ENCODE measurements at regions not wholly inside any gene's neighbourhood (a gene's known extent, or its start where the extent isn't known, plus 50 kb on each side); places are given as distances from the start of the nearest gene placed in this dataset.

- no peak for ATAC-seq (ENCODE audit: low read depth)
- Mint-ChIP-seq H3K4me3 (no peak overlapping the region), H3K4me1 (no peaks in the 10 kb centered on the region), H3K27ac (no peak overlapping the region), H3K27me3 (peaks cover 12% of the 10 kb centered on the region), H3K36me3 (ENCODE audit: low read depth) (no peaks in the 10 kb centered on the region), H3K9me3 (no peaks in the 10 kb centered on the region)
- DNase-seq = no peak
- ChIA-PET POLR2A (no interaction called here), CTCF (no interaction called here)
- TF ChIP-seq CTCF (IDR thresholded peaks at IDR 0.05) = no peak
- intact Hi-C loops (cut with micrococcal nuclease) = no loop called here
These were observed 186.7 kb upstream of the SIX2 start for GRCh38 chr2:45195916-45196315.

- POLR2A ChIA-PET = no interaction called here
- H3K4me3 Mint-ChIP-seq = no peak overlapping the region
- CTCF ChIA-PET = no interaction called here
- no peaks in the 10 kb centered on the region for H3K36me3 Mint-ChIP-seq (ENCODE audit: low read depth)
- intact Hi-C loops (cut with micrococcal nuclease) = no loop called here
- ATAC-seq (ENCODE audit: low read depth) (no peak), DNase-seq (no peak)
- peaks cover 12% of the 10 kb centered on the region for H3K27me3 Mint-ChIP-seq
- no peaks in the 10 kb centered on the region for H3K4me1 Mint-ChIP-seq
- H3K27ac Mint-ChIP-seq = no peak overlapping the region
- no peak for TF ChIP-seq CTCF (IDR thresholded peaks at IDR 0.05)
- no peaks in the 10 kb centered on the region for H3K9me3 Mint-ChIP-seq
These were observed 185.3 kb upstream of the SIX2 start for GRCh38 chr2:45194596-45194995.

- ChIA-PET POLR2A (no interaction called here), CTCF (no interaction called here)
- no peaks in the 10 kb centered on the region for H3K9me3 Mint-ChIP-seq
- ATAC-seq (ENCODE audit: low read depth) (no peak), DNase-seq (no peak)
- H3K27ac Mint-ChIP-seq = no peak overlapping the region
- no peaks in the 10 kb centered on the region for H3K36me3 Mint-ChIP-seq (ENCODE audit: low read depth)
- no peaks in the 10 kb centered on the region for H3K4me1 Mint-ChIP-seq
- intact Hi-C loops (cut with micrococcal nuclease) = no loop called here
- TF ChIP-seq CTCF (IDR thresholded peaks at IDR 0.05) = no peak
- H3K27me3 Mint-ChIP-seq = peaks cover 19% of the 10 kb centered on the region
- H3K4me3 Mint-ChIP-seq = no peak overlapping the region
These were observed 184.3 kb upstream of the SIX2 start for GRCh38 chr2:45193581-45193980.

GRCh38 chr2:45192991-45193390, 183.7 kb upstream of the SIX2 start:
- H3K27ac Mint-ChIP-seq = no peak overlapping the region
- H3K4me1 Mint-ChIP-seq = no peaks in the 10 kb centered on the region
- DNase-seq (no peak), ATAC-seq (ENCODE audit: low read depth) (no peak)
- ChIA-PET CTCF (no interaction called here), POLR2A (no interaction called here)
- TF ChIP-seq CTCF (IDR thresholded peaks at IDR 0.05) = no peak
- H3K36me3 Mint-ChIP-seq (ENCODE audit: low read depth) = no peaks in the 10 kb centered on the region
- peaks cover 24% of the 10 kb centered on the region for H3K27me3 Mint-ChIP-seq
- intact Hi-C loops (cut with micrococcal nuclease) = no loop called here
- no peaks in the 10 kb centered on the region for H3K9me3 Mint-ChIP-seq
- no peak overlapping the region for H3K4me3 Mint-ChIP-seq

GRCh38 chr2:45192481-45192880, 183.2 kb upstream of the SIX2 start:
- Mint-ChIP-seq H3K27ac (no peak overlapping the region), H3K4me3 (no peak overlapping the region), H3K9me3 (no peaks in the 10 kb centered on the region), H3K27me3 (peaks cover 29% of the 10 kb centered on the region), H3K4me1 (no peaks in the 10 kb centered on the region), H3K36me3 (ENCODE audit: low read depth) (no peaks in the 10 kb centered on the region)
- no peak for TF ChIP-seq CTCF (IDR thresholded peaks at IDR 0.05)
- intact Hi-C loops (cut with micrococcal nuclease) = no loop called here
- POLR2A ChIA-PET = no interaction called here
- DNase-seq (no peak), ATAC-seq (ENCODE audit: low read depth) (no peak)
- CTCF ChIA-PET = no interaction called here
